SIG-M5 treated with dmso at 0.1 percent for 504 hours (cell line): ENCODE measurements at regions not wholly inside any gene's neighbourhood (a gene's known extent, or its start where the extent isn't known, plus 50 kb on each side); places are given as distances from the start of the nearest gene placed in this dataset.
A peak's percentile ranks its signal among the peaks of the same experiment; 100 is the strongest.
"Not testable (repeated sequence)": the region's sequence is repeated elsewhere in the genome, so short reads cannot be mapped to it uniquely, and the experiment has no call there.

Experiments used
- DNase-seq: peaks from one replicate; lab custom pipeline; 2025; ENCODE audit not compliant: unreplicated experiment; lab: John Stamatoyannopoulos, UW

DNA sequence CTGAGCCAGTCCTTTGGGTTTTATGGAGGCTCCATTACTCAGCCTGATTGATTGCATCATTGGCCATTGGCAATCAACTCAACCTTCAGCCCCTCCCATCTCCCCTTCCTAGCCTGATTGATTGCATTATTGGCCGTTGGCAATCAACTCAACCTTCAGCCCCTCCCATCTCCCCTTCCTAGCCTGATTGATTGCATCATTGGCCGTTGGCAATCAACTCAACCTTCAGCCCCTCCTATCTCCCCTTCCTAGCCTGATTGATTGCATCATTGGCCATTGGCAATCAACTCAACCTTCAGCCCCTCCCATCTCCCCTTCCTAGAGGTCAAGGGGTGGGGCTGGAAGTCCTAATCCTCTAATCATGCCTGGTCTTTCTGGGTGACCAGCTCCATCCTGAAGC lies 103.8 kb upstream of the LRPAP1 start:
- DNase-seq, result peak; percentile 12

DNA sequence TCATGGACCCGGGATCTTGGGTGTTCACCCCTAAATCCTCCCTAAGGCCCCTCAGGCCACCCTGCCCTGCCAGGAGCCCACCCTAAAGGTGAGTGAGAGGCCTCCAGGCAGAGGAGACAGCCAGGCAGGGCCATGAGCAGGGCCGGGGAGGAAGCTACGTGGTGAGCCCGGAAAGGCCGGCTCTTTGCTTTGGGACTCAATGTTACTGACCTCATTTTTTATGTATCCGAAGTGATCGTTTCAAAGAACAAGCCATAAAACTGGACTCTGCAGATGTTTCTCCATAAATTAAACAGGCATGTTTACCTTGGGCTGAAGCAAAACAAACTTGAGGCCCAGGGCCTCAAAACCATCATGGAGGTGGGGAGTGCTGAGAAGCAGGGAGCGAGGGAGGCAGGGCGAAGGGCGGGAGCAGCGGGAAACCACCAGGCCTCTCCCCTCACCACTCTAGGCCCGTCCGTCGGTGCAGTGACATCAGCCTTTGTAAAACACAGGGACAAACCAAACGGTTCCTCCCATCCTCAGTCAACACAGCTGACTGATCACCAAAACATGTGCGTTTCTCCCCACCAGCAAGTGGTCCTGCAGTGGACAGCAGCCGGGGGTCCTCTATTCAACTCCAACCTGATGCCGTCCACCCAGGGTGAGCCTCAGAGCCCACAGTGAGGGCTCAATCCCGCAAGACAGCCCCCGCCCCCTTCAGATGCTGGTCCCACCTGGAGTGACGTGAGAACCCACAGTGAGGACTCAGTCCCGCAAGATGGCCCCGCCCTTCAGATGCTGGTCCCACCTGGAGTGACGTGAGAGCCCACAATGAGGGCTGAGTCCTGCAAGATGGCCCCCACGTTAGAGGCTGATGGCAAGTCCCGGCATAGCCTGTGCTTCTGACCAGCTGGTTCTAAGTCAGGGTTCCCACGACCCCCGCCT lies 102.9 kb upstream of the LRPAP1 start:
- DNase-seq, result no peak

DNA sequence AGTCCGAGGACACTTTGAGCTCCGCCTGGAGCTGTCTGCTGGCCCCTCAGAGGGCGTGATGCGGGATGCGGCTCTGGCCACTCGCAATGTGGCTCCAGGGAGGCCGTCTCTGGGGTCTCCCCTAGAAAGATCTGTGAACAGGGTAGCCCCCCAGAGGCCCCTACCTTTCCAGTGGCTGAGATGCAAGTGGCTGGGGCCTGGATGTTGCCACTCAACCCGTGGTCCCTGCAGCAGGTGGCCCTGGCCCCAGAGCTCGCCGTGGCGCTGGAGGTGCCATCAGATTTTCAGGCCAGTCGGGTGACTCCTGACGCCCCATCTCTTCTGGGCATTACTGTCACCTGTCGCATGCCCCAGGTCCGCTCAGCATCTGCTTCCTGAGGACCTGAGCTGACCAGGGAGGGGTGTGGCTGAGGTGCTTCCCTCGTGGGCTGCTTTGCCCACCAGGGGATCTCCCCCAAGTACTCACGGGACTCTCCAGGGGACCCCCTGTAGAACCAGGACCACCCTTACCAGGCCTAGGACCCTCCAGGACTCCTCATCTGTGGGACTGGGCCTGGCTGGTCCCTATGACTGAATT lies 102.1 kb upstream of the LRPAP1 start:
- DNase-seq, result no peak

DNA sequence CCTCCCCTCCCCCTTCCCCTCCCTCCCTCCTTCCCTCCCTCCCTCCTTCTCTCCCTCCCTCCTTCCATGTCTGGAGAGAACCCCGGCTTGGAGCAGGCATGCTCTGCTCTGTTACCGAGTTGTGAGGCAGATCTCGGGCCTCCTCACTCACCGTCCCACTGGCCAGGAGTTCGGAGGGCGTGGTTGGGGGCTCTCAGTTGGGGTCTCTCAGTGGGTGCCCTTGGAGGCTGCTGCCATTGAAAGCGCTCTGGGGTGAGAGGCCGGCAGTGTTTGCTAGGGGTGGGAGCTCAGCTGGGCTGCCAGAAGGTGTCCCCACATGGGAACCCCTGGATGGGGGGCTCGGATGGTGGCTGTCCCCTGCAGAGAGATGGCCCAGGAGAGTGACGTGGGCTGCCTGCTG lies 101.1 kb upstream of the LRPAP1 start:
- DNase-seq, result not testable (repeated sequence)

DNA sequence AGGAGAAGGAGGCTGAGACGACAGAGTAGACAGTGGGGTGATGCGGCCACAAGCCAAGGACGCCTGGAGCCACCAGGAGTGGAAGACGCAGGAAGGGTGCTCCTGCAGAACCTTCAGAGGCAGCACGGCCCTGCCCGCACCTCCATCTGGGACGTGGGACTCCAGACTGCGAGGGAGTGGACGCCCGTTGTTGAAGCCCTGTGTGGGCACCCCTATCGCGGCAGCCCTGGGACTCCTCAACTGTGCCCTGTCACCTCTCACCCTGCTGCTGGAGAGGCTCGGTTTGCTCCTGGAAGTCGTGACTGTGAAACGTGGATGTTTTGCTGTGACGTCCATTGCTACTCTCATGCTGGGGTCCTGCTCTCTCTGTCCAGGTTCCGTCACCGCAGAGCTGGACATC lies 100.6 kb upstream of the LRPAP1 start:
- not testable (repeated sequence) for DNase-seq

DNA sequence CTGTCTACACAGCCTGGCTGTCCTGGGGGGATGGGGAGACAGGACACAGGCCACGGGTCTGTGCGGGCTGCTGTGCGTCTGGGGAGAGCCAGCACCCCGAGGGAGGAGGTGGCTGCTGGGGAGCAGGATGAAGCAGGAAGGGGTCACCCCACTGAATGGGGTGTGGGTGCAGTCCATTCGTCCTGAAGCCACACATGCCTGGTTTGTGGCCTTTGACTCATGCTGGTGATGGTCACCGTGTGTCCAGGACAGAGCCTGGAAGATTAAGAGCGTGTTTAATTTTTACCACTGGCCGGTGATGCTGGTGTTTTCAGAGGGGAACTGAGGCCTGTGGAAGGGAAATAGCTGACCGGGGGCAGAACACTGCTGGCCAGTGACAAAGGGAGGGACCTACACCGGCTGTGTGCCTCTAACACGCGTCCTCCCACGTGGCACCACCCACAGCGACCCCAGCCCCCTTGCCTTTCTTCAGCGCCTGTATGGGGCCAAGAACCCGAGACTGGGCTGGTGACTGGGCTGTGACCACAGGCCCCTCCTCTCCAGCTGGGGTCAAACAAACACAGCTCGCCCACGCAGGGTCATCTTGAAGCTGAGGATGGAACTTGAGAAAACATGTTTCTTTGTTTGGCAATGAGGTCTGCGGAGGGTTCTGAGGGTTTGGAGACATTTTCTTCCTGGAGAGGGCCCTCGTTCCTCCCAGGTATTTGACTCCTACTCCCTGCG lies 99.5 kb upstream of the LRPAP1 start:
- not testable (repeated sequence) for DNase-seq

DNA sequence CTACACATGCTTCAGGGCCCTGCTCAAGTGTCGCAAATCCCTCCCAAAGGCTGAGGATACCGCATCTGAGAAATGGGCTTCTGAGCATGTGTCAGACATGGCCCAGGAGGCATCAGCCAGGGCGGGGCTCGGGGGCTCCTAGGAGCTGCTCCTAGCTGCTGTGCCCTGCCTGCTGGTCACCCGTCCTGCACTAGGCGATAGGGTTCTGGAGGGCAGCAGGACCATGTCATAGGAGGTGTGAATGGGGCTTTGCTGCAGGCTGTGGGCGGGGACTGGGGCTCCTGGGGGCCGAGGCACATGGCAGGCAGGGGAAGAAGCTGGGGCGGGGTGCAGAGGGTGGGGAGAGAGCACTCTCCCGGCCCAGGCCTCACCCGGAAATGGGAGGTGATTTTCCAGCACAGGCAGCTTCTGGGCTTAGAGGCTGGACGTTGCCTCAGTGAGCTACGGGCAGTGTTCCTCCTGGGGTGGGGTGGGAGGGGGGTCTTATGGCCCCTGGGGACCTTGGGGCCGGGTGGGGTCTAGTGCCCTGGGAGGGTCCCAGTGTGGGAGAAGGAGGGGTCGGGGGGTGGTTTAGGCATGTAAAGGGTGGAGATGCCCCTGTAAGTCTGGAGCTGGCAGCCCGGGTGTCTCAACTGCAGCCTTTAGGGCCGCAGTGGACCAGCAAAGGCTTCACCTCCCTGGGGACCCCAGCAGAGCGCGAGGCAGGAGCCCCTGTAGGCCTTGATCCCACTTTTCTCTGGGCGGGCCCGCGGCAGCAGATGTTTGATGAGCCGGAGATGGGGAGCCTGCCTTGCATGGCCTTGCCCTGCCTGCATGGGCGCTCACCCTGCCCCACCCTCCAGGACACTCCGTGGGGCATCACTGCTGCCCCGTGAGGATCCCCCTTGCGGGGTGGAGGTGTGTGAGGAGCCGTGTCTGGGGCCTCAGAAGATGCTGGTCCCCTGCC lies 98.6 kb upstream of the LRPAP1 start:
- no peak for DNase-seq

DNA sequence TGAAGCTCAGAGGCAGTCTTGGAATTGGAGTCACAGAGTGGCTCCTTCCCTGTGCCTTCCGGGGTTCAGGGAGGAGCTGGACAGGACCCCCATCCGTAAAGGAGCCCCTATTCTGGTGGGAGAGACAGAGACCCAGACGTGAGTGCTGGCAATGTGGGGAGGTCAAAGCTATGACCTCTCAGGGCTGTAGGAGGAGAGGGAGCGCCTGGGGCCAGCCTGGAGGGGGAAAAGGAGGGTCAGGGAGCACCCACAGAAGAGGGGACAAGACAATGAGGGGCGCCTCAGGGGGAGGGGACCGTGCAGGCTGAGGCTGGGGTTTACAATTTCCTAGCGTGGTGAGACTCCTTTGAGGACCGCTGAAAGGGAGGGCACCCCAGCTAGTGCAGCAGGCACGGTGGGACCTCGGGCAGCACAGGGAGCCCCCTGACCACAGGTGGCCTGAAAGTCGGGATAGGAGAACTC lies 97.9 kb upstream of the LRPAP1 start:
- no peak for DNase-seq

DNA sequence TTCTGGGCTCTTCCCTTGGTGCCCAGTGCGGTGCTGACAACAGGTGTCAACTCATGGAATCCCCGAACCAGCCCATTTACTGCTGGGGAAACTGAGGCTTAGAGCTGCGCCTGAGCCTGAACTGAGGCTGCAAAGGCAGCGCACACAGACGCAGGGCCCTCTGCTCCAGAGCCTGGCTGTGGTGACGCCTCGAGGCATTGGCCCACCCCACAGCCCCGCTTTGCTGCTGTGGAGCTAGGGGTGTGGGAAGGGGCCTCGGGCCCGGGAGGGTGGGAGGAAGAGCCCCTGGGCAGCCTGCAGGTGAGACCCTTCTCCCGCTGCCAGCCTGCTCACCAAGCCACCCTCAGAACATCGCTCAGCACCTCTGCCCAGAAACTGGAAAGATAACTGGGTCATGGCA lies 97.4 kb upstream of the LRPAP1 start:
- no peak for DNase-seq

DNA sequence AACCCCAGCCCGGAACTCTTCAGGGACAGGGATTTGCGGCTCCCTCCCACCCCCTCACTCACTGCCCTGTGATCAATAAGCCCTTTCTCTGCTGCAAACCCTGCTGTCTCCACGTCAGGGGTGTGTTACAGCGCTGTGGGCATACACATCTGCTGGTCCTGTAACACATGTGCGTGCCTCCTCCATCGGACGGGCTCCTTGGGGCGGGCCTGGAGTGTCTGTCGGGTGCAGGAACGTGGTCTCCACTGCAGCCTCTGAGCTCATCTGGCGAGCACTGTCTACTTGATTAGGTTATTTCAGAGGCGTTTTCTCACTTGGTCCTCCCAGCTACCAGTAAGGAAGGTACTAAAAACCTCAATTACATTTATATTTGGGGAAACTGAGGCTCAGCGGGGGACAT lies 97.0 kb upstream of the LRPAP1 start:
- not testable (repeated sequence) for DNase-seq

DNA sequence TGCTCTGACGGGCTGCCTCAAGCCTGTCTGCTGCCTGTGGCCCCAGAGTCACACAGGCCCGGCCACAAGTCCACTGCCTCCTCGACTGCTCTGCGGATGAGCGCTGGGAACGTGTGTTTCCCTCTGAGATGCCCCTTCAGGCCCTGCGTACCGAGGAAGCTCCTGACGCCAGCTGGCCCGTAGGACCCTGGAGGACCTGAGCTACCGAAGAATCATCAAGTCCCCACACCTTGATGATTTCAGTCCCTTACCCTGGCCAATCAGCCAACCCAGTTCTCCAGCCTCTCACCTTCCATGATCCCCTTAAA lies 96.6 kb upstream of the LRPAP1 start:
- no peak for DNase-seq

DNA sequence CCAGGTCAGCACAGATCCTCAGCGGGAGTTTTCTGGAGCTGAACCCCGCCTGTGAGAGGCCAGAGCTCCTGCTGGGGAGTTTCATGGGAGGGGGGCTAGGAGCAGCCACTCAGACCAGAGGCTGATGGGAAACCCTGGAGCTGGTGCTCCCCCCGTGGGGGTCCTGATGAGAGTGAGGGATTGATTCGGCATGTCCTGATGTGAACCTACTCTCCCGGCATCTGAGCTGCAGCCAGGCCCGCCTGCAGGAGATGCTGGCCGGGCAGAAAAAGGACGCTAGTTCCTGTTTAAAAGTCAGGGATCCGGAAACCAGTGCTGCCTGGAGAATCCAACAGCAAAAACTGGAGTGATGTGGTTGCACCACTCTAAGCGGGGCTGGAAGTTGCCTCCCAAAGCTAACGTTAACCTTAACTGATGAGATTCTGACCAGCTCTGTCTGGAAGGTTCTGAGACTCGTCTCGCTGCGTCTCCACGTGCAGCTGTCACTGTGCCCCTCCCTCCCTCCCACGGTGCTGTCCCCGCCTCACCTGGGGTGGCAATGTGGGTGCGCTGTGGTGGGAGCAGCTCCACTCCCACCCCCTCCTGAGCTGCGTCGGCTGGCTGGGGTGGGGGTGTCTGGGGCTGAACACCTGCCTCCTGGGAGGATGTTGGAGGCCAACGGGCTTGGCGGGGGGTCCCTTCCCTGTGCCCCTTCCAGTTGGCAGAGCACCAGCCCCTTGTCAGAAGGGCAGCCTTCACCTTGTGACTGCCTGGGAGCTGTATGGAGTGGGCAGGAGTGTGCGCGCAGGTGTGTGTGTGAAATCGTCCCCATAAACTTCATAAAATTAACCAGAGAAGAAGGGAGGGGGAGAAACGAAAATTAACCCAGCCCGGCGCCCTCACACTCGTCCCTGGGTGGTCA lies 96.0 kb upstream of the LRPAP1 start:
- DNase-seq, result not testable (repeated sequence)

DNA sequence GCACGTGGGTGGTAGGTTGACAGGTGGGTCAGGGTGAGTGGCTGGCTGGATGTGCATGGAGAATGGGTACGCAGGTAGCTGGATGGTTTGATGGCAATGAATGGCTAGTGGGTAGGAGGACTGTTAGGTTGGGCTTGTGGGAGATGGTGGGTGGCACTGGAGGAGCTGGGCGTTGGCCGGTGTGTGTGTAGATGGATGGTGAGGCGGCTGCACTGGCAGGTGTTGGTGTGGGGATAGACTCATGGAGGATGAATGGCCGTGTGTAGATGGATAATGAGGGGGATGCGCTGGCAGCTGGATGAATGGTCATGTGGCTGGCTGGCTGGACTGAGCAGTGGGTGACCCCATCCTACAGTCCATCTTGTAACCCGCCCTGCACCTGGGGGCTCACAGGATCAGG lies 95.2 kb upstream of the LRPAP1 start:
- DNase-seq, result not testable (repeated sequence)

DNA sequence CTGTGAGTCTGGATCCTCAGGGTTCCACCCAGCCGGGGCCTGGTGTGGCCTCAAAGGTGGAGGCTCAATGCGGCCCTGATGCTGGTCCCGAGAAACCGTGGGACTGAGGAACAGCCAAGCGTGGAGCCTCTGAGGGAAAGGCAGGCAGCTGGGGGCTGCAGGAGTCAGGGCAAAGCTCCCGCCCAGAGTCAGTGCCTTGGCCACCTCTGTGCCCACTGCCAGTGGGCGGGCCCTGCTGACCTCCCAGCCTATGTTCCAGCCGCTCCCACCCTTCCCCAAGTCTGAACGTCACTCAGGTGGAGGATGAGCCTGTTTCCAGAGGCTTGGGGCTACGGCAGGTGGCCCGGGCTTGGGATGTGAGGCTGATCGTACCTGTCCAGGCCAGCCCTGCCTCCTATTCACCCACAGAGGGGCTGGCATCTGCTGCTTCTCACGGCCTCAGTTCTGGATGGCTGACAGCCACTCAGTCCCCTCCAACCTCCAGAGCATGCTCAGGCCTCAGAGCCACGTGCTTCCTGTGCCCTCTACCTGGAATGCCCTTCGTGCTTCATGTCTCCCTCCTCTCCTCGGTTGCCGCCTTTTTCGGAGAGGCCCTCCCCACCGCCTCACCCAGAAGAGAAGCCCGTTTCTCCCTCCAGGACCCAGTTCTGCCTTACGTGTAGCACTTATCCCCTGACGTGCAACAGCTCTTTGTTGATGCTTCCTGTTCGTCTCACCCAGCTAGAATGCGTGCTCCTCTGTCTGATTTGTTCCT lies 94.1 kb upstream of the LRPAP1 start:
- not testable (repeated sequence) for DNase-seq

DNA sequence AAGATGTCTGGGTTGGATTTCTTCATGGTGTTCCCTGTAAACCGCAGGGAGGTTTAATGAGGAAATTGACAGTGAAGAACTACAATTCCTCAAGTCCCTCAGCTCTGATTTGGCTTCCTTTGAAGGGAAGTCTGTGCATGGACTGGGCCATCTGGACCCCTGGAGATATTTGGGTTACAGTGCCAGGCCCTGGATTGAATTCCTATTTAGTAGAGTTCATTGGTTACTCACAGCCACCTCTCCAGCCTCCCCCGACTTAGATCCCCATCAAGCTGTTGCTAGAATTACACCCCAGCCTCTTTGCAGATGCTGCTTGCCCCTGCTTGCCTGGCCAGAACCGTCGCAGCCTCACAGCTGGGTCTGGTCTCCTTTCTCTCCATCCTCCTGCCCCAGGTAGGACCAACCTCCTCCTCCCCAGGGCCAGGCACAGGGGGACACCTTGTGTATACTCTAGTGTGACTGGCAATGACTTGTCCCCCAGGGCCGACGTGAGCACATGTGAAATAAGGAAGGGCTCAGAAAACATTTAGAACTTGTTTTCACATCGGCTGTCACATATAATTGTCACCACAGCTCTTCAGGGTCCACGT lies 93.2 kb upstream of the LRPAP1 start:
- not testable (repeated sequence) for DNase-seq

DNA sequence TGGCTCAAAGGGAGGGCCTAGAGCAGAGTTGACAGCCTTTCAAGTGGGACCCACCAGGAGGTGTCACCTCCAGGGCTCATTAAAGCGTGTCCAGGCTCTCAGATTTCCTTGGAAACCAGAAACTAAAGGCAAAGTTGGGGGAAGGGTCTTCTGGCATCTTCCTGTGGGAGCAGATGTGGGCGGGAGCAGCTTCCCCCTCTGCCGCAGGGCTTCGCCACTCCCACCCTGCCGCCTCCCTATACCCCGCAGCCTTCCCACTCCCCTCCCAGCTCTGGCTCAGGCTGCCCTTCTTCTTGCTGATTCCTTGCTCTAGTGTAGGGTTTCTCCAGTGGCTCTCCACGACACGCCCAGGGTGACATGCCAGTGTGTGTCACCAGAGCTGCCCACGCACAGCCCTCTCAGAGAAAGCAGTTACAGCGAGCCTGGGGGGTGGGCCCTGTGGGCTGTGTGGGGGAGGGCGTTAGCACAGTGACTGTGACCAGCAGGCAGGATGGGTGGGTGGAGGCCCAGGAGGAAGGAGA lies 91.6 kb upstream of the LRPAP1 start:
- DNase-seq, result not testable (repeated sequence)

DNA sequence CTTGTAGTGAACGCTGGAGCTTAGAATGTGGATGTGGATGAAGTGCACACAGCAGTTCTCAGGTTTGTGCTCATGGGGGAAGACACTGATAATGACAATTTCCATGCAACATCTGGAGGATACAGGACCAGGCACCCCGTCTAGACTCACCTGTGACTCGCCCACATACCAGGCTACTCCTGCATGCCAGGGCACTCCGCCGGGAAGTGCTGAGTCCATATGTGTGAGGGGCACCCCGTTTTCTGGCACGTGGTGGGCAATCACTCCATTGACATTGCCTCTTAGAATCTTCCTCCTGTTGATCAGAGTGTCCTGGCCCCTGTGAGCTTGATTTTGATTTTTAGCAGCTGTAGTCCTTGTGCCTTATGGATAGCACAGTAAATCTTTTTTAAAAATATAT lies 90.9 kb upstream of the LRPAP1 start:
- no peak for DNase-seq

DNA sequence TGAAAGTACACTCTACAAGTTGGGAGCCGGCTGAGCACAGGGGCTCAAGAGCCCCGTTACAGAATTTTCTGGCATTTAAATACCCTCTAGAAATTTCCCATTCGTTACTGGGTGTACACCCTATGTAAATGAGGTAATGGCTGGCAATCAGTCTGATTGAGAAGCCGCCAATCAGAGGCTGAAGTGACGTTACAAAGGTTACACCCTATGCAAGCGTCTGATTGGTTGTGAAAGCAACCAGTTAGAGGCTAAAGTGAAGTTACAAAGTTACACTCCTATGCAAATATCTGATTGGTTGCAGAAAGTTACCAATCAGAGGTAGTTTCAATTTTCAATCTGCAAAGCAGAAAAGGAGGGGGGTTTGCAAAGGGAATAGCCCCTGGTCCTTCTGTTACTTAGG lies 88.1 kb upstream of the LRPAP1 start:
- not testable (repeated sequence) for DNase-seq
